NOMO-1 (cell line): ENCODE measurements at regions not wholly inside any gene's neighbourhood (a gene's known extent, or its start where the extent isn't known, plus 50 kb on each side); places are given as distances from the start of the nearest gene placed in this dataset.
"Not testable (repeated sequence)": the region's sequence is repeated elsewhere in the genome, so short reads cannot be mapped to it uniquely, and the experiment has no call there.

Source experiments
- DNase-seq, 2 experiments: peaks; one replicate each; lab custom pipeline; 2025; ENCODE audit not compliant: unreplicated experiment in 2 of 2; lab: John Stamatoyannopoulos, UW

GRCh38 chr2:65979446-65979845 lies 455.5 kb upstream of the MEIS1 start:
- no peak for DNase-seq

DNA sequence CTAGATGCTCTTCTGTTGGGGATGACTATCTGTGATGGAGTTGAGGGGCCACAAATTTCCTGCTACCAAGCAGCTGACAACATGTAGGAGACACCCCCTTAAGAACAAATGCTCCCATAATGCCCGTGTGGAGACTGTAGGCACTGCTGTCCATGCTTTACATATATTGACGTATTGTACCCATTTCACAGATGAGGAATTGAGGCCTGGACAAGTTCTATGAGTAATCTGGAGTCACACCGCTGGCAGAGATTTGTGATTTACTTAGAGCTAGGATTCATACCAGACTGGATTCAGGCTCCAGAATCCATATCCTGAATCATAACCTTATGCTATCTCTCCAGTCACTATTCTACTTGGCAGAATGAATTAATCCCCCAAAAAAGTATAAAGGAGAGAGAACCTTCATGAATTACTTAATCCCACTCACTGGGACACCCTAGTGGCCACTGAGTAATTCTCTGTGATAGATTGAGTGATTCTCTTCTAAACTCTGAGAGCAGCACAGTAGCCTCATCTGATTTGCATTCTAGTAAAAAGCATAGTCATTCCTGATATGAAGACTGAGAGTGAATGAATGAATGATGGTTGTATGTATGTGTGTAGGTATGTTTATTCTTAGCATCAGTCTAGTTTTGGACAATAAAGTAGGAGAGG lies 460.7 kb upstream of the MEIS1 start:
- no peak for DNase-seq

GRCh38 chr2:65969161-65969560 lies 465.8 kb upstream of the MEIS1 start:
- no peak for DNase-seq

- DNase-seq = not testable (repeated sequence)
These were observed 471.6 kb upstream of the MEIS1 start for GRCh38 chr2:65963303-65963702.

GRCh38 chr2:65960953-65961352 lies 474.0 kb upstream of the MEIS1 start:
- no peak for DNase-seq

DNA sequence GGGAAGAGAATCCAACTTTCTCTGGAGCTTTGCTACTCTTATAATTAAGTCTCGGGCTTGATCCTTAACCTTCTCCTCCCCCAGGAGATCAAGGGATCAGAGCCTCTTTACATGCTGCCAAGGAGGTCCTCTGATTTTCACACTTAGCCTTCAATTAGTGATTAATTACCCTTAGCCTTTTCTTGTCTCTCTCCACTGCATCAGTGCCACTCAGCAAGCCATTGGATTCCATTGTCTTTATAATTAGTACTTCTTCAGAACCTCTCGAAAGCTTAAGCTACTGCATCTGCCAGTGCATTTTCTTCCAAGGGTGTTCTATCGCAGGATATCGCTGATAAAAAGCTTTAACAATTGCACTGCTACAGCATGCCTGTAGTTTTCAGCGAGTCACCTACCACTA lies 477.0 kb upstream of the MEIS1 start:
- DNase-seq = no peak

GRCh38 chr2:65957454-65957853 lies 477.5 kb upstream of the MEIS1 start:
- no peak for DNase-seq

DNA sequence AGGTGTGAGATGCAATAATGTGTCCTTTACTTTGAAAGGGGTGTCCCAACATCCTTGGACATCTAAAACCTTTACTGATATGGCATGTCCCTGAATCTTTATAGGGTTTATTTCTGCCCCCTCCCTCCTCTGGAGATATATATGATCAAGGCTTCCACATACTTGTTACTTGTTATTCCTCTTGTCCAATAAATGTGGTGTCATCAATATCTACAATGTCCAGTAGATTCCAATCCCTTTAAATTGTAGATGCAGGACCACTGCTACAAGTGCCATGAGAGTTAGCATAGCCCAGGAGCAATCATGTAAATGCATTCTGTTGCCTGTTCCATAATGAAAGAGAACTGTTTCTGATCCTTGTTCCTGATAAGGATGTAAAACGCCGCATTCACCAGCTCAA lies 479.7 kb upstream of the MEIS1 start:
- no peak for DNase-seq

GRCh38 chr2:65952966-65953761 lies 481.8 kb upstream of the MEIS1 start:
- no peak for DNase-seq

DNA sequence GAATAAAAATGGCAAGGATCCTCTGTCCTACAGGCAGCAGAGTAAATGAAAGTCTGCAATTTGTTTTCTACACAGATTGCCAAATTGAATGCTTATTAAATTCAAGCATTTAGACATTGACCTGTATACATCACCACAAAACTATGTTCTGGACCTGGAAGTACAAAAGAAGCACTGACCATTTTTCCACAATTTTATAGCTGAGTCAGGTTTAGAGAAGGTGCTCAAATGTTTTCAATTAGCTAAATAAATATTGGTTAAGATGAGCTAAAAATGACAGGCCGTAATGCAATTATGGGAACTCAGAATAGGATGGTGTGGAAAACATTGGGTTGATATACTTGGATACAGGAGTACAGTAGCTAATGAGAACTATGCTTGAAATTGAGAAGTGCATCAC lies 490.7 kb upstream of the MEIS1 start:
- no peak for DNase-seq

GRCh38 chr2:65943099-65943786 lies 491.7 kb upstream of the MEIS1 start:
- no peak for DNase-seq

DNA sequence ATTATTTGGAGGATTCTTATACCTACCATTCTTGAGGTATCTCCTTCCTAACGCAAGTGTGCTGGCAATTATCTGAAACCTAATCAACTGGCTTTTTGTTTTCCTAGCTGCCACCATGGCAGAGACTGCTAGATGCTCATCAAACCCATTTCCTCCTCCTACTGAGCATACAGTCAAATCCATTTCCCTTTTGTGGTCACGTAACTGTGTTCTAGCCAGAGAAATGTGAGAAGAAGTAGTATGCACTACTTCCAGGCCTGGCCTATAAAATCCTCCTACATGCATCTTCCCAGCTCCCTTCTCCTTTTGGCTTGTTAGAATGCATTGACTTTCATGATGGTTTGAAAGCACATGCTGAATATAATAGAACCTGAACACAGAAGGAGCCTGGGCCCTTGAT lies 494.1 kb upstream of the MEIS1 start:
- no peak for DNase-seq

- no peak for DNase-seq
These were observed 495.2 kb upstream of the MEIS1 start for GRCh38 chr2:65939687-65940086.

DNA sequence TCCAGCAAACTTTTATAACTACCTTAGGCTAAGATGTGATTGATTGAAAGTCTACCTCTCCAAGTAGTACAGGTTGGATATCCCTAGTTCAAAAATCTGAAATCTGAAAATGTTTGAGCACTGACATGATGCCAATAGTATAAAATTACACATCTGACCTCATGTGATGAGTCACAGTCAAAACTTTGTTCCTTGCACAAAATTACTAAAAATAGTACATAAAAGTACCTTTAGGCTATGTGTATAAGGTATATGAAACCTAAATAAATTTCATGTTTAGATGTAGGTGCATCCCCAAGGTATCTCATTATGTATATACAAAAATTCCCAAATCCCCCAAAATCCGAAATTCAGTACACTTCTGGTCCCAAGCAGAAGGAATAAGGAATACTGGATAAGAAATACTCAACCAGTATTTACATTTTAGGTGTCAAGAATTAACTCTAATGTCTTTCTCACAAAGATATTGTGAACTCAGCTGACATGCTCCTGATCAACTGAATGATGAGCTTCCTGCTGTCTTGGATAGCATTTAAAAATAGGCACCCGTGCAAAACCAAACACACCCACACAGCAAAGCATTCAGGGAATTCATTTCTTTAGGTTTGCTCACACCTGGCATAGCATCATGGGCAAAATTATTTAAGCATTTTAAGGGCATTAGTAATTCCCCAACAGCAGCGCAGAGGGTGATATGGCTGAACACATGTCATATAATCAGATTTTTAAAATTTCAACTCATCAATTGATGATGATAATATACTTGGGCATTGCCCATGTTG lies 497.4 kb upstream of the MEIS1 start:
- no peak for DNase-seq

- DNase-seq = no peak
These were observed 499.8 kb upstream of the MEIS1 start for GRCh38 chr2:65934992-65935629.

- DNase-seq = no peak
These were observed 500.2 kb upstream of the SPRED2 start for GRCh38 chr2:65932571-65932970.

GRCh38 chr2:65931056-65931455 lies 498.7 kb upstream of the SPRED2 start:
- DNase-seq = no peak

DNA sequence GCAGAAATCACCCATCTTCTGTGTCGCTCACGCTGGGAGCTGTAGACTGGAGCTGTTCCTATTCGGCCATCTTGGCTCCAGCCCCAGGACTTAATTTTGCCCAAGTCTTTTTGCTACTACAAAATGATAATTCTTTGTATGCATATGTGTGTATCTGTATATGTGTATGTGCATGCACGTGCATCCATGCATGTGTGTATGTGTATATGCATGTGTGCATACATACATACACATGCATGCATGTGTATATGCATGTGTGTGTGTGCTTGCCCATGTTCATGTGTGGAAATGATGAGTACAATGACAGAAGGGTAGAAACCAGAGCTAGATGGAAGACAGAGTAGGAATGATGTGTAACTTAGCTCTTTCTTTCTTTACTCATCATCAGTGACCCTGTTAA lies 497.9 kb upstream of the SPRED2 start:
- no peak for DNase-seq

DNA sequence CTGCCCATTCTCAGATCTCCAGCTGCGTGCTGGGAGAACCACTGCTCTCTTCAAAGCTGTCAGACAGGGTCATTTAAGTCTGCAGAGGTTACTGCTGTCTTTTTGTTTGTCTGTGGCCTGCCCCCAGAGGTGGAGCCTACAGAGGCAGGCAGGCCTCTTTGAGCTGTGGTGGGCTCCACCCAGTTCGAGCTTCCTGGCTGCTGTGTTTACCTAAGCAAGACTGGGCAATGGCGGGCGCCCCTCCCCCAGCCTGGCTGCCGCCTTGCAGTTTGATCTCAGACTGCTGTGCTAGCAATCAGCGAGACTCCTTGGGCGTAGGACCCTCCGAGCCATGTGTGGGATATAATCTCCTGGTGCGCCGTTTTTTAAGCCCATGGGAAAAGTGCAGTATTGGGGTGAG lies 497.3 kb upstream of the SPRED2 start:
- not testable (repeated sequence) for DNase-seq

GRCh38 chr2:65922794-65923193 lies 490.4 kb upstream of the SPRED2 start:
- DNase-seq = peak; percentile 58 to 90

- no peak for DNase-seq
These were observed 489.6 kb upstream of the SPRED2 start for GRCh38 chr2:65922030-65922429.
